ENCODE measurements at regions not wholly inside any gene's neighbourhood (a gene's known extent, or its start where the extent isn't known, plus 50 kb on each side); places are given as distances from the start of the nearest gene placed in this dataset.

DNA sequence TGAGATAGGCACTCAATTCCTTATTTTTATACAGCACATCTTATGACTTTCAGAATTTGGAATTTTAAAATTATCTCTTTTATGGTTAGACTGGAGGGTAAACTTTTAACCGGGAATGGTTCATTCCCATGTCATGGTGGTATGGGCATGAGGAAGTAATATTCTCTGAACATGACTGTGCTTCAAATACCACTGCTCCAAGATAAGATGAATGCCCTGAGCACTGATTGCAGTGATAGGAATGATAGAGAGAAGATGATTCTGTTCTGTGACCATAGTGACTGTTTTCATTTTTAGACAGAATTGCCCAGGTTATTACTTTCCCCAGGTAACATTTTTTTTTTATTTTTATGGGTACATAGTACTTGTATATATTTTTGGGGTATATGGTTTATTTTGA, 187.4 kb downstream of the ATOH1 start:
- TF ChIP-seq, protein P1, sequence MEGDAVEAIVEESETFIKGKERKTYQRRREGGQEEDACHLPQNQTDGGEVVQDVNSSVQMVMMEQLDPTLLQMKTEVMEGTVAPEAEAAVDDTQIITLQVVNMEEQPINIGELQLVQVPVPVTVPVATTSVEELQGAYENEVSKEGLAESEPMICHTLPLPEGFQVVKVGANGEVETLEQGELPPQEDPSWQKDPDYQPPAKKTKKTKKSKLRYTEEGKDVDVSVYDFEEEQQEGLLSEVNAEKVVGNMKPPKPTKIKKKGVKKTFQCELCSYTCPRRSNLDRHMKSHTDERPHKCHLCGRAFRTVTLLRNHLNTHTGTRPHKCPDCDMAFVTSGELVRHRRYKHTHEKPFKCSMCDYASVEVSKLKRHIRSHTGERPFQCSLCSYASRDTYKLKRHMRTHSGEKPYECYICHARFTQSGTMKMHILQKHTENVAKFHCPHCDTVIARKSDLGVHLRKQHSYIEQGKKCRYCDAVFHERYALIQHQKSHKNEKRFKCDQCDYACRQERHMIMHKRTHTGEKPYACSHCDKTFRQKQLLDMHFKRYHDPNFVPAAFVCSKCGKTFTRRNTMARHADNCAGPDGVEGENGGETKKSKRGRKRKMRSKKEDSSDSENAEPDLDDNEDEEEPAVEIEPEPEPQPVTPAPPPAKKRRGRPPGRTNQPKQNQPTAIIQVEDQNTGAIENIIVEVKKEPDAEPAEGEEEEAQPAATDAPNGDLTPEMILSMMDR (IDR thresholded peaks at IDR 0.05) = no peak

DNA sequence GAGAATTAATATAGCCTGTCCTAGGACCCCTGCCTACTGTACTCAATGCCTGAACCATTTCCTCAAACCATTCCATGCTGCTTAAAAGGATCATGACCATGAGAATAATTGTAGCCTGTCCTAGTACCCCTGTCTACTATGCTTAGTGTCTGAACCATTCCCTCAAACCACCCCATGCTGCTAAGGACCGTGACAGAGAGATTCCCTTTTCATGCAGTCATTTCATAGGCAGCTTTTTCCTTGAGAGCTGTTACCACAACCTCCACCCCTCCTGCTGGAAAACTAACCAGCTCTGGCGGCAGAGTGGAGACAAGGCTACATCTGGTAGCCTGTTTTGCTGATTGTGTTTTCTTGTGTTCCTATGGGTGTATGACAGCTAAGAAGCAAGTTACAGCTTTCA, 174.9 kb upstream of the SMARCAD1 start:
- TF ChIP-seq, protein P1 (IDR thresholded peaks at IDR 0.05) = no peak

DNA sequence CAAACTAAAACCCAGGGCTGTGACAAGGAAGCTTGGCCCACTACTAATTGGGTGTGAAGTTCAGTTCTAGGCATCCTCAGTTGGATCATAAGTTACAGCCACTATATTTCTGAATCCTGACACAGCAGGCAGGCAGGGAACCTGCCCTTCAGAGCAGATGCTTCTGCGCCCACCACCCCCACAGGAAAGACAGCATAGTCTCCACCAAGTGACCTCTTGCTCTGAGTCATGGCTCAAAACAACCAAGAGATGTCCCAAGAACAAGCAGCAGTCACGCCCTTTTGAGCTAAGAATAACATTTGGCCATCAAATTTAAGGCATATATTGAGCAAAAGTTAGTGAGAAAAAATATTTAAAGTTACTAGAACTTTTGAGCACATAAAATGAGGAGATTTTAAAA, 170.7 kb upstream of the SMARCAD1 start:
- TF ChIP-seq, protein P1 (IDR thresholded peaks at IDR 0.05) = no peak

DNA sequence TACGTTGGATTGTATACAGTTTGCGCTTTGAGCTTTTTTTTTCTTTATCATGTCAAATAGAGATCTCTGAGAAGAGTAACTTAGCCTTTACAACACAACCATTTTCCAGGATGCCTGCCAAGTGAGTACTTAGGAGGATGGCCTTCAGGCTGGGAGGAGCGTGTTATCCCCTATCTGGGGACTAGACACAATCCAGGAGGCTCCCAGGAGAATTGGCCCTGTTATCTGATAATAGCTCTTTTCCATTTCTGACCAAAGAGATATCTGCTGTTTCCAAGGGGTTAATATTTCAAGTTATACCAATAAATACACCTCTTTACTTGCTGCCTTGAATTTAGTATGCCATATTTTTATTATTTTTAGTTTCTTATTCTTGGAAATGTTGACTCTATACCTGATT, 169.5 kb upstream of the SMARCAD1 start:
- TF ChIP-seq, protein P1 (IDR thresholded peaks at IDR 0.05) = no peak

DNA sequence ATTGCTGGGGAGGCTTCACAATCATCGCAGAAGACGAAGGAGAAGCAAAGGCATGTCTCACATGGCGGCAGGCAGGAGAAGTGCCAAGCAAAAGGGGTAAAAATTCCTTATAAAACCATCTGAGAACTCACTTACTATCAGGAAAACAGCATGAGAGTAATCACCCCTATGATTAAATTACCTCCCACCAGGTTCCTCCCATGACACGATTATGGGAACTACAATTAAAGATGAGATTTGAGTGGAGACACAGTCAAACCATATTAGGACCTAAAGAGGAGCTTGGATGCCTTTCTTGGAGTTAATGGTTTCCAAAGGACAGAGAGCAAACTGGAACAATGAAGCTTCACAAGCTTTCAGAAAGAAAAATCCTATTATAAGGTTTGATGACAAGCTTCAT, 168.4 kb upstream of the SMARCAD1 start:
- TF ChIP-seq, protein P1 (IDR thresholded peaks at IDR 0.05) = no peak

DNA sequence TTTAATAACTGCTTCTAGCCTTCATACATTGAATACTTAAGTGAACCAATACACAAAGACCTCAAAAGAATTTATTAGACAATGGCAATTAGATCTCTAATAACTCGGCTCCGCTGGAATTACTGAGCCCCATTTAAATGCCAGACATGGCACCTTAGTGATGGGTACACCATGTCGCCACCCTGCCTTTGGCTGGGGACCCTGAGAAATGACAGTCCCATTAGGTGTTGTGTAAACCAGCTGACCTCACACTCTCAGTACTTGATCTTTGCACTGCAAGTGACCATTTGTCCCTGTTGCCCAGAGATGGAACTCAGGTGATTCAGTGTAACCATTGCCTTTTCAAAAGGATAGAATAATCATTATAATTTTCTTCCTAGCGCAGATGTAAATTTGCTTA, 144.6 kb upstream of the SMARCAD1 start:
- TF ChIP-seq, protein P1 (IDR thresholded peaks at IDR 0.05) = no peak

DNA sequence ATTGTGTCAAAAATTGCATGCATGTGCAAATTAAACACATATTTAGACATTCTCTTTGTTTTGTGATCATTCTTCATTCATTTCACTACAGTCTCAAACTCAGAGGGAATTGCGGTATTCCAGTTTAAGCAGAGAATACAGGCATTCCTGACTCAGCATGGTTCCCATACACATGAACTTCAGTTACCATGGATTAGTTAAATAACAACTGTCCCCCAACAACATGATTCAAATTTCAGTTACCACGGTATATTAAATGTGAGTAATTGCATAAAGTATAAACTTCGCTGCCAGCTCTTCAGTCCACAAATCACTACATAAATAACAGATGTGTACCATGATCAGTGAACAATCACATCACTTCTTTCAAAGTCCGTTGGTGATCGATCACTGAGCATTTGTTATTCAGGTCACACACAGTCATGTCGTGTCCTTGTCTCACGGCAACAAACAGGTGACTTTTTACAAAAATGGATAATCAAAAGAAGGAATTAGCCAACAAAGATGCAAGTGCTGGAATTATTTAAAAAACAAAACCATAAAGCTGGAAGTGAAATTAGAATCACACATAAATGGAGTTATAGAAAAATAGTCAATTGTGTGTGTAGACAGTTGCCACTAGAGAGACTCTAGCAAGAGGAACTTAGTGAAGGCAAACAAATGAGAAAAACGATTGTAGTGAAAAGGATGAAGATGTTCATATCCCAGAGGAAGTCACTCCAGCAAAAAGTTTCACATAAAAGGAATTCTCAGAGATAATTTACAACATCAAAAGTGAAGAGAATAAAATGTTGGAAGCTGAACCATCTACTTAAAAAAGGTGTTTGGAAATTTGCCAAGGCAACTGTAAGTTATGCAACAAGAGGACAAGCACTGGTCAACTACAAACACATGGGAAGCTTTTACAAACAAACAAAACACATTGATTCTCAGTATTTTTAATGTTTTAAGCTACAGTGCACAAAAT, 138.6 kb upstream of the SMARCAD1 start:
- TF ChIP-seq, protein P1 (IDR thresholded peaks at IDR 0.05) = no peak

Measured in LNCAP (cell line).